ENCODE measurements at regions not wholly inside any gene's neighbourhood (a gene's known extent, or its start where the extent isn't known, plus 50 kb on each side); places are given as distances from the start of the nearest gene placed in this dataset.

- Histone ChIP-seq H2AFZ (ENCODE audit: insufficient read depth, low read depth, low read length, poor library complexity, severe bottlenecking) (no peak overlapping the region), H3K27ac (ENCODE audit: low read length in 2 of 2) (no peak overlapping the region), H3K79me2 (ENCODE audit: control insufficient read depth, insufficient read depth, low read length) (no peaks in the 10 kb centered on the region), H4K20me1 (ENCODE audit: control insufficient read depth, insufficient read depth, low read length, poor library complexity, severe bottlenecking) (no peaks in the 10 kb centered on the region), H3K9me3 (ENCODE audit: control extremely low read depth in 1 of 3, control insufficient read depth in 2 of 3, insufficient read depth in 1 of 3, low read length in 2 of 3) (no peaks in the 10 kb centered on the region), H3K4me1 (ENCODE audit: control insufficient read depth in 2 of 2, insufficient read depth in 2 of 2, low read length in 2 of 2) (no peaks in the 10 kb centered on the region), H3K36me3 (replicated peaks in 1 of 2; ENCODE audit: control extremely low read depth in 1 of 2, control insufficient read depth in 1 of 2, extremely low read depth in 1 of 2, insufficient read depth in 2 of 2, low read length in 1 of 2) (no peaks in the 10 kb centered on the region), H3K9ac (ENCODE audit: low read length) (no peak overlapping the region), H3K27me3 (replicated peaks in 1 of 4; ENCODE audit: control extremely low read depth in 1 of 4, control insufficient read depth in 3 of 4, insufficient read depth in 4 of 4, low read length in 3 of 4) (no peaks in the 10 kb centered on the region), H3K4me2 (replicated peaks; ENCODE audit: low read depth, low read length, poor library complexity, severe bottlenecking) (no peak overlapping the region), H3K4me3 (ENCODE audit: control extremely low read depth in 1 of 5, extremely low read depth in 1 of 5, insufficient read depth in 1 of 5, low read depth in 2 of 5, low read length in 4 of 5) (no peak overlapping the region)
- no peaks in the 10 kb centered on the region for H3K4me1 Mint-ChIP-seq
- intact Hi-C loops (cut with micrococcal nuclease): no loop called here
- H3K27ac Mint-ChIP-seq: no peak overlapping the region
- WGBS (ENCODE audit: insufficient coverage): 100% methylated on average over 1 of the region's 1 CpG
- TF ChIP-seq CTCF (IDR thresholded peaks at IDR 0.05) (no peak), EZH2 (IDR thresholded peaks at IDR 0.05; ENCODE audit: borderline replicate concordance, insufficient read depth, low read depth, low read length, poor library complexity, severe bottlenecking) (no peak)
- ChIA-PET POLR2A (no interaction called here), CTCF (no interaction called here)
- ATAC-seq (ENCODE audit: low read depth) (no peak), DNase-seq (no peak)
- no peaks in the 10 kb centered on the region for H3K9me3 Mint-ChIP-seq (ENCODE audit: insufficient read depth)
- H3K27me3 Mint-ChIP-seq: peaks cover 5% of the 10 kb centered on the region
- H3K4me3 Mint-ChIP-seq: no peak overlapping the region
These were observed 1178.5 kb upstream of the ACVR2A start for GRCh38 chr2:146666340-146666739.

- no peak for DNase-seq
- peaks cover 5% of the 10 kb centered on the region for H3K27me3 Mint-ChIP-seq
- H3K79me2 ChIP-seq (ENCODE audit: control insufficient read depth, insufficient read depth, low read length): no peaks in the 10 kb centered on the region
- TF ChIP-seq CTCF (IDR thresholded peaks at IDR 0.05) (no peak), EZH2 (IDR thresholded peaks at IDR 0.05; ENCODE audit: borderline replicate concordance, insufficient read depth, low read depth, low read length, poor library complexity, severe bottlenecking) (no peak)
- H3K27me3 ChIP-seq (replicated peaks in 1 of 4; ENCODE audit: control extremely low read depth in 1 of 4, control insufficient read depth in 3 of 4, insufficient read depth in 4 of 4, low read length in 3 of 4): no peaks in the 10 kb centered on the region
- no peak overlapping the region for H2AFZ ChIP-seq (ENCODE audit: insufficient read depth, low read depth, low read length, poor library complexity, severe bottlenecking)
- no peak overlapping the region for H3K4me3 Mint-ChIP-seq
- no peaks in the 10 kb centered on the region for H3K36me3 ChIP-seq (replicated peaks in 1 of 2; ENCODE audit: control extremely low read depth in 1 of 2, control insufficient read depth in 1 of 2, extremely low read depth in 1 of 2, insufficient read depth in 2 of 2, low read length in 1 of 2)
- POLR2A ChIA-PET: no interaction called here
- H3K9me3 Mint-ChIP-seq (ENCODE audit: insufficient read depth): no peaks in the 10 kb centered on the region
- intact Hi-C loops (cut with micrococcal nuclease): no loop called here
- H3K9ac ChIP-seq (ENCODE audit: low read length): no peak overlapping the region
- H3K27ac Mint-ChIP-seq: no peak overlapping the region
- no peaks in the 10 kb centered on the region for H3K4me1 ChIP-seq (ENCODE audit: control insufficient read depth in 2 of 2, insufficient read depth in 2 of 2, low read length in 2 of 2)
- no peaks in the 10 kb centered on the region for H4K20me1 ChIP-seq (ENCODE audit: control insufficient read depth, insufficient read depth, low read length, poor library complexity, severe bottlenecking)
- H3K4me2 ChIP-seq (replicated peaks; ENCODE audit: low read depth, low read length, poor library complexity, severe bottlenecking): no peak overlapping the region
- H3K4me3 ChIP-seq (ENCODE audit: control extremely low read depth in 1 of 5, extremely low read depth in 1 of 5, insufficient read depth in 1 of 5, low read depth in 2 of 5, low read length in 4 of 5): no peak overlapping the region
- ATAC-seq (ENCODE audit: low read depth): no peak
- H3K9me3 ChIP-seq (ENCODE audit: control extremely low read depth in 1 of 3, control insufficient read depth in 2 of 3, insufficient read depth in 1 of 3, low read length in 2 of 3): no peaks in the 10 kb centered on the region
- no peak overlapping the region for H3K27ac ChIP-seq (ENCODE audit: low read length in 2 of 2)
- CTCF ChIA-PET: no interaction called here
- H3K4me1 Mint-ChIP-seq: no peaks in the 10 kb centered on the region
These were observed 1179.0 kb upstream of the ACVR2A start for GRCh38 chr2:146665800-146666199.
